ENCODE measurements at regions not wholly inside any gene's neighbourhood (a gene's known extent, or its start where the extent isn't known, plus 50 kb on each side); places are given as distances from the start of the nearest gene placed in this dataset.
A peak's percentile ranks its signal among the peaks of the same experiment; 100 is the strongest.
"Not testable (repeated sequence)": the region's sequence is repeated elsewhere in the genome, so short reads cannot be mapped to it uniquely, and the experiment has no call there.

- H3K36me3 ChIP-seq (ENCODE audit: low read depth): no peaks in the 10 kb centered on the region
- H3K4me3 ChIP-seq: no peak overlapping the region
- H3K9me3 ChIP-seq (ENCODE audit: low read depth): no peaks in the 10 kb centered on the region
- H3K4me2 ChIP-seq (ENCODE audit: unreplicated experiment): no peak overlapping the region
- H3K27me3 ChIP-seq (replicated peaks; ENCODE audit: insufficient read depth): no peaks in the 10 kb centered on the region
- 37 to 67% methylated on average over 1 to 3 of the region's 3 CpGs for WGBS, 2 experiments (ENCODE audit: low coverage in 1 of 2, low lambda C conversion rate in 2 of 2, missing lambda C conversion rate in 2 of 2)
- H4K20me1 ChIP-seq (ENCODE audit: insufficient read depth): no peaks in the 10 kb centered on the region
- no peaks in the 10 kb centered on the region for H3K9me2 ChIP-seq (ENCODE audit: insufficient read depth)
- TF ChIP-seq EZH2phosphoT487 (IDR thresholded peaks at IDR 0.05; ENCODE audit: insufficient read depth, low read depth): no peak
- TF ChIP-seq EZH2 (IDR thresholded peaks at IDR 0.05; ENCODE audit: insufficient read depth, poor library complexity, severe bottlenecking): no peak
- in situ Hi-C loops (cut with MboI): no loop called here
- DNase-seq: no peak
- no peak overlapping the region for H3K9ac ChIP-seq
- no peaks in the 10 kb centered on the region for H3F3A ChIP-seq (ENCODE audit: insufficient read depth)
- H3K27ac ChIP-seq: no peak overlapping the region
- no peaks in the 10 kb centered on the region for H3K79me2 ChIP-seq (ENCODE audit: insufficient read depth)
- H2AFZ ChIP-seq: no peak overlapping the region
- H3K4me1 ChIP-seq (ENCODE audit: insufficient read depth): no peaks in the 10 kb centered on the region
Observed at GRCh38 chrX:65874110-65874509, 165.8 kb downstream of the VSIG4 start.

DNA sequence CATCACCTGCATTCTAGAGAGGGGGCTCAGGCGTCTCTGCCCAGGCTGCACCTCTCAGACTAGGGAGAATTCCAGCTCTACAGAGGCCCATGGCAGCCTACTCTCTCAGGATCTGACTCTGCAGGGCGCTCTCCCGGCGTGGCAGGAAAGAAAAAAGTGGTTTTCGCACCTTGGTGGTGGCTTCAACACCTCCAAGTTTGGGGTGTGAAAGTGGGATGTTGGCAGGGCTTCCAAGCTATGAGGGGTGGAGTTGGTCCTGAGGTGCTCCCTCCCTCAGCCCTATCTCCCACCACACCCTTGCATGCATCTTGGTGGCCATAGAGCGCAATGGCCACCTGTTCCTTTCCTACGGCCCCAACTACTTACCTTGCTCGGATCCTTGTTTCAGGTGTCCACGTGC lies 166.5 kb downstream of the VSIG4 start:
- no peak overlapping the region for H3K9ac ChIP-seq
- H3K4me2 ChIP-seq (ENCODE audit: unreplicated experiment): no peak overlapping the region
- H3F3A ChIP-seq (ENCODE audit: insufficient read depth): no peaks in the 10 kb centered on the region
- H2AFZ ChIP-seq: no peak overlapping the region
- no peaks in the 10 kb centered on the region for H3K36me3 ChIP-seq (ENCODE audit: low read depth)
- H3K9me2 ChIP-seq (ENCODE audit: insufficient read depth): no peaks in the 10 kb centered on the region
- H3K79me2 ChIP-seq (ENCODE audit: insufficient read depth): no peaks in the 10 kb centered on the region
- no peaks in the 10 kb centered on the region for H4K20me1 ChIP-seq (ENCODE audit: insufficient read depth)
- in situ Hi-C loops (cut with MboI): no loop called here
- H3K27me3 ChIP-seq (replicated peaks; ENCODE audit: insufficient read depth): no peaks in the 10 kb centered on the region
- H3K4me3 ChIP-seq: no peak overlapping the region
- no peak for TF ChIP-seq EZH2 (IDR thresholded peaks at IDR 0.05; ENCODE audit: insufficient read depth, poor library complexity, severe bottlenecking)
- TF ChIP-seq EZH2phosphoT487 (IDR thresholded peaks at IDR 0.05; ENCODE audit: insufficient read depth, low read depth): no peak
- 32 to 37% methylated on average over 9 of the region's 9 CpGs for WGBS, 2 experiments (ENCODE audit: low coverage in 1 of 2, low lambda C conversion rate in 2 of 2, missing lambda C conversion rate in 2 of 2)
- H3K27ac ChIP-seq: no peak overlapping the region
- no peak for DNase-seq
- H3K4me1 ChIP-seq (ENCODE audit: insufficient read depth): no peaks in the 10 kb centered on the region
- no peaks in the 10 kb centered on the region for H3K9me3 ChIP-seq (ENCODE audit: low read depth)

- no peaks in the 10 kb centered on the region for H3K36me3 ChIP-seq (ENCODE audit: low read depth)
- DNase-seq: peak; percentile 11
- WGBS, 2 experiments (ENCODE audit: low coverage in 1 of 2, low lambda C conversion rate in 2 of 2, missing lambda C conversion rate in 2 of 2): 28 to 29% methylated on average over 5 to 7 of the region's 7 CpGs
- no peaks in the 10 kb centered on the region for H3K79me2 ChIP-seq (ENCODE audit: insufficient read depth)
- H2AFZ ChIP-seq: no peak overlapping the region
- no peak overlapping the region for H3K9ac ChIP-seq
- H3K4me1 ChIP-seq (ENCODE audit: insufficient read depth): no peaks in the 10 kb centered on the region
- in situ Hi-C loops (cut with MboI): no loop called here
- no peak overlapping the region for H3K4me3 ChIP-seq
- H3K27ac ChIP-seq: no peak overlapping the region
- no peaks in the 10 kb centered on the region for H4K20me1 ChIP-seq (ENCODE audit: insufficient read depth)
- no peak overlapping the region for H3K4me2 ChIP-seq (ENCODE audit: unreplicated experiment)
- TF ChIP-seq EZH2 (IDR thresholded peaks at IDR 0.05; ENCODE audit: insufficient read depth, poor library complexity, severe bottlenecking) (no peak), EZH2phosphoT487 (IDR thresholded peaks at IDR 0.05; ENCODE audit: insufficient read depth, low read depth) (no peak)
- no peaks in the 10 kb centered on the region for H3F3A ChIP-seq (ENCODE audit: insufficient read depth)
- no peaks in the 10 kb centered on the region for H3K9me3 ChIP-seq (ENCODE audit: low read depth)
- no peaks in the 10 kb centered on the region for H3K27me3 ChIP-seq (replicated peaks; ENCODE audit: insufficient read depth)
- no peaks in the 10 kb centered on the region for H3K9me2 ChIP-seq (ENCODE audit: insufficient read depth)
Observed at GRCh38 chrX:65871671-65872311, 168.1 kb downstream of the VSIG4 start.

GRCh38 chrX:65870544-65870943 lies 169.3 kb downstream of the VSIG4 start:
- H3K9me2 ChIP-seq (ENCODE audit: insufficient read depth); H2AFZ ChIP-seq; H4K20me1 ChIP-seq (ENCODE audit: insufficient read depth); H3K9me3 ChIP-seq (ENCODE audit: low read depth); H3K4me3 ChIP-seq; H3K79me2 ChIP-seq (ENCODE audit: insufficient read depth); H3K4me1 ChIP-seq (ENCODE audit: insufficient read depth); H3K27ac ChIP-seq; H3F3A ChIP-seq (ENCODE audit: insufficient read depth); DNase-seq; H3K4me2 ChIP-seq (ENCODE audit: unreplicated experiment); H3K27me3 ChIP-seq (replicated peaks; ENCODE audit: insufficient read depth); H3K36me3 ChIP-seq (ENCODE audit: low read depth); in situ Hi-C loops (cut with MboI); H3K9ac ChIP-seq: not testable (repeated sequence)
- WGBS, 2 experiments (ENCODE audit: low coverage in 1 of 2, low lambda C conversion rate in 2 of 2, missing lambda C conversion rate in 2 of 2): 24 to 44% methylated on average over 2 to 3 of the region's 3 CpGs

DNA sequence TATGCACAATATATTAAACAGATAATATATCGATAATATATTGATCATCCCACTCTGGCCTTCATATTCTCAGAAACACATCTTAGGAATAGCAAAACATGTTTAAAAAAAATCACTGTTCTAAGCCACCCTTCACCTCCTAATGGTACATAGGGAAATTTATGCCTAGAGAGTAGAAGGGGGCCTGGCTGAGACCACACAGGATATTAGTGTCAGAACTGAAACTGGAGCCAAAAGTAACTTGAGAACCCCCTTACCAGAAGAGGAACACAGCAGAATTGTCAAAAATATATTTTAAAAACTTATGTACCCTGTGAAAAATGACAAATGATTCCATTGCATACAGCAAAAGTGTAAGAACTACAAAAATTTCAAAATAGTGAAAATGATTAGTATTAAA lies 173.1 kb downstream of the VSIG4 start:
- Histone ChIP-seq H4K20me1 (ENCODE audit: insufficient read depth) (no peaks in the 10 kb centered on the region), H3K79me2 (ENCODE audit: insufficient read depth) (no peaks in the 10 kb centered on the region), H3K36me3 (ENCODE audit: low read depth) (no peaks in the 10 kb centered on the region), H3K9me2 (ENCODE audit: insufficient read depth) (no peaks in the 10 kb centered on the region), H3K27me3 (replicated peaks; ENCODE audit: insufficient read depth) (no peaks in the 10 kb centered on the region), H3F3A (ENCODE audit: insufficient read depth) (no peaks in the 10 kb centered on the region), H3K4me3 (no peak overlapping the region), H3K27ac (no peak overlapping the region), H2AFZ (no peak overlapping the region), H3K4me2 (ENCODE audit: unreplicated experiment) (no peak overlapping the region), H3K9ac (no peak overlapping the region), H3K4me1 (ENCODE audit: insufficient read depth) (no peaks in the 10 kb centered on the region), H3K9me3 (ENCODE audit: low read depth) (no peaks in the 10 kb centered on the region)
- 8 to 38% methylated on average over 1 of the region's 1 CpG for WGBS, 2 experiments (ENCODE audit: low coverage in 1 of 2, low lambda C conversion rate in 2 of 2, missing lambda C conversion rate in 2 of 2)
- DNase-seq: no peak
- in situ Hi-C loops (cut with MboI): no loop called here
- TF ChIP-seq EZH2phosphoT487 (IDR thresholded peaks at IDR 0.05; ENCODE audit: insufficient read depth, low read depth) (no peak), EZH2 (IDR thresholded peaks at IDR 0.05; ENCODE audit: insufficient read depth, poor library complexity, severe bottlenecking) (no peak)
